ENCODE measurements at regions not wholly inside any gene's neighbourhood (a gene's known extent, or its start where the extent isn't known, plus 50 kb on each side); places are given as distances from the start of the nearest gene placed in this dataset.

- Histone ChIP-seq H3K4me3 (ENCODE audit: extremely low read depth in 1 of 4, insufficient read depth in 2 of 4, low read depth in 3 of 4, low read length in 4 of 4) (no peak overlapping the region), H3K79me1 (ENCODE audit: low read depth, low read length) (no peaks in the 10 kb centered on the region), H2AK5ac (ENCODE audit: low read depth, low read length) (no peak overlapping the region), H3K4me1 (replicated peaks in 1 of 4; ENCODE audit: control insufficient read depth in 3 of 4, insufficient read depth in 4 of 4, low read length in 3 of 4) (peaks cover 0 to 13% (median 6%) of the 10 kb centered on the region in 4 experiments; a peak in 4 of 7 replicates), H3K9me3 (ENCODE audit: insufficient read depth in 2 of 2, low read depth in 1 of 2, low read length in 1 of 2) (no peaks in the 10 kb centered on the region), H3K56ac (replicated peaks; ENCODE audit: insufficient read length, low read depth, low read length) (no peak overlapping the region), H2BK15ac (ENCODE audit: low read length) (no peak overlapping the region), H4K20me1 (replicated peaks in 1 of 2; ENCODE audit: control insufficient read depth in 1 of 2, insufficient read depth in 2 of 2, low read length in 2 of 2) (no peaks in the 10 kb centered on the region), H4K8ac (ENCODE audit: extremely low read depth, insufficient read depth, low read length) (no peak overlapping the region), H3K27me3 (replicated peaks in 1 of 4; ENCODE audit: control insufficient read depth in 3 of 4, extremely low read depth in 1 of 4, insufficient read depth in 3 of 4, low read length in 3 of 4) (peaks cover 0 to under 1% (median 0%) of the 10 kb centered on the region in 4 experiments; a peak in 2 of 7 replicates), H4K91ac (replicated peaks; ENCODE audit: insufficient read length, low read length) (no peak overlapping the region), H3K9ac (replicated peaks in 1 of 4; ENCODE audit: extremely low read depth in 1 of 4, low read depth in 3 of 4, low read length in 3 of 4) (no peak overlapping the region), H3K79me2 (ENCODE audit: control insufficient read depth in 1 of 2, insufficient read depth in 2 of 2, low read length in 2 of 2) (no peaks in the 10 kb centered on the region), H3K14ac (ENCODE audit: insufficient read length) (no peak overlapping the region), H3K36me3 (ENCODE audit: control insufficient read depth in 2 of 4, insufficient read depth in 4 of 4, low read length in 3 of 4) (no peaks in the 10 kb centered on the region), H2BK20ac (ENCODE audit: low read length) (no peak overlapping the region), H4K5ac (ENCODE audit: insufficient read length, low read depth, low read length) (no peak overlapping the region), H3K4me2 (ENCODE audit: insufficient read depth in 1 of 2, low read depth in 2 of 2, low read length in 2 of 2) (no peak overlapping the region), H3K4ac (replicated peaks; ENCODE audit: insufficient read length, low read depth, low read length) (no peak overlapping the region), H2AFZ (ENCODE audit: low read length) (peak overlapping the region; percentile 72; the same call in 1 of the 2 replicates), H3K27ac (ENCODE audit: low read depth, low read length) (no peak overlapping the region), H3K23ac (ENCODE audit: insufficient read length) (no peak overlapping the region), H3K18ac (ENCODE audit: extremely low read depth, low read length) (no peak overlapping the region), H3K23me2 (ENCODE audit: low read depth, low read length) (no peaks in the 10 kb centered on the region), H2BK5ac (ENCODE audit: low read depth, low read length) (no peak overlapping the region), H2BK12ac (ENCODE audit: low read depth, low read length) (no peak overlapping the region), H2BK120ac (replicated peaks; ENCODE audit: low read depth, low read length) (no peak overlapping the region)
- peak; percentile 41 to 60 for TF ChIP-seq RAD21 (IDR thresholded peaks at IDR 0.05 in 1 of 2, conservative IDR thresholded peaks at IDR 0.05 in 1 of 2; ENCODE audit: low read depth in 2 of 2, low read length in 2 of 2)
- TF ChIP-seq RNF2 (IDR thresholded peaks at IDR 0.05; ENCODE audit: borderline replicate concordance, low read depth, low read length, missing control alignments, poor library complexity, severe bottlenecking), result no peak
- peak in 1 of 3 experiments; percentile 61; a peak in 1 of 4 replicates for TF ChIP-seq CTCF (IDR thresholded peaks at IDR 0.05; ENCODE audit: control extremely low read depth in 1 of 3, insufficient read depth in 1 of 3, low read depth in 1 of 3, low read length in 3 of 3)
- TF ChIP-seq BACH1 (IDR thresholded peaks at IDR 0.05; ENCODE audit: low read length), result no peak
- FAIRE-seq (peak; percentile 78), DNase-seq (ENCODE audit: low read depth in 1 of 2, low spot score in 2 of 2) (no peak)
- CTCF ChIA-PET (ENCODE audit: partially characterized antibody), result interaction anchor here (0.6 to 2.7 kb wide), 24 partner anchors 9 to 678 kb away, joined by 3 to 14 read pairs (median 3); no protein-coding TSS in a partner anchor
- POLR2A ChIA-PET (ENCODE audit: partially characterized antibody), result interaction anchor here (0.7 kb wide), 1 partner anchor 23 kb away, joined by 3 read pairs; no protein-coding TSS in a partner anchor
These were observed 697.7 kb downstream of the TUSC7 start for GRCh38 chr3:117407317-117407716.
